Fibroblast of the aortic adventitia (primary cell): ENCODE measurements at regions not wholly inside any gene's neighbourhood (a gene's known extent, or its start where the extent isn't known, plus 50 kb on each side); places are given as distances from the start of the nearest gene placed in this dataset.

ENCODE experiments used
- DNase-seq: peaks from one replicate; pipeline ENCODE4 v3.0.0-alpha.2; 2010; ENCODE audit warnings: low read depth
- H3K4me3 ChIP-seq: 2 replicates; pipeline ENCODE4 v1.5.1; 2011; ENCODE audit warnings: low read depth, mild to moderate bottlenecking, control low read depth, low read length, moderate library complexity
- TF ChIP-seq, protein P1 (sequence below): IDR thresholded peaks from 2 replicates; pipeline ENCODE4 v1.5.1; 2011; ENCODE audit warnings: mild to moderate bottlenecking, low read length, control low read depth, inconsistent platforms; ENCODE audit not compliant: insufficient read depth

DNA sequence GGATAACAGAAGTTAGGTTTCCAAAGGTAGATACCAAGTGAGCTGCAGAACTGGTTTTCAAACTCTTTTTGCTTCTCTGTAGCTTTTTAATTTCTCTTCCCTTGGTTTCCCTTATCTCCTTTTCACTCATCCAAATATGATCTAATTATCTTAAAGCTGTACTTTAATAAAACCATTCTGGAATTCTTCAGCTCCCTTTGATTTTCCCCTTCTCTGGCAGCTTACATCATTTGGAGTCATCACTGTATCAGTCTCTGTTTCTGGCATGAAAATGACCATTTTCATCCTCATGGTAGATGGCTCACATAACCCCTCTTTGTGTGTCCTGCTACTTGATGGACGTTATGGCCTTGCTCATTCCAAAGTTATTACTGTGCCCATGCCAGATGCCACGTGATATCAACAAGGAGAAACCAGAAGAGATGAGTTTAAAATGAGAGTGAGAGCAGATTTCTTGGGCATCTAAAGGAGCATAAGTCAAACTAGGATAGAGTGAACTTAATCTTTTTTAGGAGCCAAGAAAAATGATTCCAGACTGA is 620.2 kb downstream of the QKI start:
- no peak overlapping the region for H3K4me3 ChIP-seq
- TF ChIP-seq, protein P1, sequence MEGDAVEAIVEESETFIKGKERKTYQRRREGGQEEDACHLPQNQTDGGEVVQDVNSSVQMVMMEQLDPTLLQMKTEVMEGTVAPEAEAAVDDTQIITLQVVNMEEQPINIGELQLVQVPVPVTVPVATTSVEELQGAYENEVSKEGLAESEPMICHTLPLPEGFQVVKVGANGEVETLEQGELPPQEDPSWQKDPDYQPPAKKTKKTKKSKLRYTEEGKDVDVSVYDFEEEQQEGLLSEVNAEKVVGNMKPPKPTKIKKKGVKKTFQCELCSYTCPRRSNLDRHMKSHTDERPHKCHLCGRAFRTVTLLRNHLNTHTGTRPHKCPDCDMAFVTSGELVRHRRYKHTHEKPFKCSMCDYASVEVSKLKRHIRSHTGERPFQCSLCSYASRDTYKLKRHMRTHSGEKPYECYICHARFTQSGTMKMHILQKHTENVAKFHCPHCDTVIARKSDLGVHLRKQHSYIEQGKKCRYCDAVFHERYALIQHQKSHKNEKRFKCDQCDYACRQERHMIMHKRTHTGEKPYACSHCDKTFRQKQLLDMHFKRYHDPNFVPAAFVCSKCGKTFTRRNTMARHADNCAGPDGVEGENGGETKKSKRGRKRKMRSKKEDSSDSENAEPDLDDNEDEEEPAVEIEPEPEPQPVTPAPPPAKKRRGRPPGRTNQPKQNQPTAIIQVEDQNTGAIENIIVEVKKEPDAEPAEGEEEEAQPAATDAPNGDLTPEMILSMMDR = no peak
- DNase-seq = no peak

DNA sequence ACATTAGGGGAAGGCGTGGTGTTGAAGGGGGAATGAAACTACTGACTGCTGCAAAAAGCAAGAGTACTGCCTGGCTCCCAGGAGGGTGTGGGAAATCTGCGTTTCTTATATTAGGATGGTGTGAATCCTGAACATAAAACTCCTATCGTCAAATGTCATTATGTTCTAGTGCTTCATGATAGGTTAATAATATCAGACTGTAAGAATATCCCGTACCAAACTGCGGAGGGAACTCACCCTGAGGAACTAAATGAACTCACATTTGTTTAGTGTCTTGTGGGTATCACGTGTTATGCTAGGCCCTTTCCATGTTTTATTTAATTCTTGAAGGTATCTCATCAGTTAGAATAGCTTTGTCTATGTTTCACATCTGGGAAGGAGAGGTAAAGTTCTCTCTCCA is 610.7 kb downstream of the QKI start:
- no peak overlapping the region for H3K4me3 ChIP-seq
- DNase-seq = no peak
- TF ChIP-seq, protein P1 = no peak

DNA sequence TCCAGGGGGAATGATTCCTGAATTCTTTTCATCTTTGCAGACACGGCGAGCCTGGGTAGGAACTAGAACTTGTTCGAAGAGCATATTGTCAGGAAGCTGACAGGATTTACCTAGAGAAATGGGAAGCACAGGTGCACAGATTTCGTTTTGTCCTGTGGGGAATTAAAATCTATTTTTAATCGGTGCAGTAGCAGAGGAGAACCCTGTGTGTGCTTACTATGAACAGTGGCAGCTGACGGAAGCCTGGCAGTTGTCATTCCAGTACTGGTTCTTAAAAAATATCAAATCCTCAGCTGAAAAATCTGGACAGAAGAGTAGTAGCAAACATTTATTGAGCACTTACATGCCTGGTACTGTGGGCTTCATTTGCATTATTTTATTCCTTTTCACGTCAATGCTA is 609.0 kb downstream of the QKI start:
- TF ChIP-seq, protein P1 = no peak
- no peak overlapping the region for H3K4me3 ChIP-seq
- DNase-seq = no peak

DNA sequence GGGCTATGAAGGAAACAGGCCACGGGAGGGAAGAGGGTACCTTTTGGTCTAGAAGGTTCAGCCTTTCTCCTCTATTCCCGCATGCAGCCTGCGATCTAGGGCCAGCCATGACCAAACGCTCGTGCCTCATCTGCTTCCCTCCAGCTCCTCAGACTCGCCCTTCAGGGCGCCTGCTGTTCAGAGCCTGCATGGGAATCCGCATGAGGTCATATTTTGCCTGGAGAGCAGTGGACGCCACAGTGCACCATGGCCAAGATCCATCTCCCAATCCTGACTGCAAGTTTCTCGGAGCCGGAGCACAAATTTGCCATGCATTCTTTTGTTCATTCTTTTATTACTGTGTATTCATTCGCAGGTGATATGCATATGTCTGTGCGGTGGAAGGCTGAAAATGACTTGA is 608.1 kb downstream of the QKI start:
- no peak for DNase-seq
- TF ChIP-seq, protein P1 = no peak
- H3K4me3 ChIP-seq = no peak overlapping the region

DNA sequence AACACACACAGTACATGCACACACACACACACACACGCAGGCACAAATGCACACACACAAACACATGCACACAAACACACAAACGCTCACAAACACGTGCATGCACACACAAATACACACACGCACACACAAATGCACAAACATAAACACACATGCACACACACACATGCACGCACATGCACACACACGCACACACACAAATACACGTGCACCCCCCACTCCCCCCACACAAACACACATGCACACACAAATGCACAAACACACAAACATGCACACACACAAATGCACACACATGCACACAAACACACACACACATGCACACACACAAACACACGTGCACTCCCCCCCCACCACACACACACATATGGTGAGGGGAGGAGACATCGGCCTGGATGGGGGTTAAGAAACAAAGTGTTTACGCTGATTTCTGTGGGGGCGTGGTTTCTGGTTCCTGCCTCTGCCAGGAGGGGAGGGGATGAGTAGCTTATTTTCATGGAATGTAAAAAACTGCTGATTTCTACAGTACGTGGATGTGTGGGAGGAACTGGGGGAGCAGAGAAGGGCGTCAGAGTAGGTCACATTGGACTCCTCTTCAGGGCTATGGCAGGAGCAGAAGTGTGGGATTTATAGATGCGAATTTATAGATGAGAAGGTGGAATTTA is 607.2 kb downstream of the QKI start:
- no peak for DNase-seq
- TF ChIP-seq, protein P1 = no peak
- no peak overlapping the region for H3K4me3 ChIP-seq

DNA sequence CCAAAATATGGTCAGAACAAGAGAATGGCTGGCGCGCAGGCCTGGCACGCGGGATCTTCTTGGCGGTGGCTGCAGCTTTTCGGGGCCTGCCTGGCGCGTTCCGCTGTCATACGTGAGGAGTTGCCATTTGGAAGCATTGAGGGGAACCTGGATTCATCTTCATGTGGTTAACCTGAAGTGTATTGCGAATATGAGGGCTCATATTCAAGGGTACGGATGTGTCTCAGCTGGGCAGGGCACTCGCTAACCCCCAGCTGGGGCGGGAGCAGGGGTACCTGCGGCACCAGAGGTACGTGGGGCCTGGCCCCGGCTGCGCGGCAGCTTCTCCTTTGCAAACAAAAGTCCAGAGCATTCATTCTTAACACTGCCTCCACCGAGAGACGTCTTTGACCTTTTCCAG is 605.6 kb downstream of the QKI start:
- no peak overlapping the region for H3K4me3 ChIP-seq
- TF ChIP-seq, protein P1 = no peak
- no peak for DNase-seq

DNA sequence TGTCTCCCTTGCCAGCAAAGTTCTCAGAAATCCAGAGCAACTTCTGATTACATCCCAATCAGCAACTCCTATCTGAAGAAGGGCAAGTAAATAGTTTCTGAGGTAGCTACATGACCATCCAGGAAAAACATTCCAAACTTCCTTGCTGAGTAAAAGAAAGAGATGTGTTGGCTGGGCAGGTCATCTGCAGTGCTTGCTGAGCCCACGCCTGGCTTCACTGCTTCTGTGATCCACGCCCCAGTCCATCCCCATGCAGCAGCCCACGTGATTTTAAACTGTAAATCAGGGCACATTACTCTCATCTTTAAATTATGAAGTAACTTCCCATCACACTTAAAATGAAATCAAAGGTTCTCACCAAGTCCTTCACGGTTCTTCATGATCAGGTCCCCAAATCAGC is 603.6 kb downstream of the QKI start:
- TF ChIP-seq, protein P1 = no peak
- no peak overlapping the region for H3K4me3 ChIP-seq
- DNase-seq = no peak
